ENCODE measurements at regions not wholly inside any gene's neighbourhood (a gene's known extent, or its start where the extent isn't known, plus 50 kb on each side); places are given as distances from the start of the nearest gene placed in this dataset.

- TF ChIP-seq EZH2phosphoT487 (IDR thresholded peaks at IDR 0.05; ENCODE audit: low read depth, severe bottlenecking, unreplicated experiment) (no peak), CTCF (IDR thresholded peaks at IDR 0.05; ENCODE audit: poor library complexity) (no peak), EZH2 (IDR thresholded peaks at IDR 0.05; ENCODE audit: borderline replicate concordance) (no peak)
- Histone ChIP-seq H3K4me1 (ENCODE audit: insufficient read depth) (no peaks in the 10 kb centered on the region), H3K79me2 (no peaks in the 10 kb centered on the region), H3K9me3 (ENCODE audit: low read depth) (no peaks in the 10 kb centered on the region), H3K9me2 (replicated peaks; ENCODE audit: insufficient read depth) (no peaks in the 10 kb centered on the region), H3K4me3 (no peak overlapping the region), H3K27me3 (no peaks in the 10 kb centered on the region), H4K20me1 (ENCODE audit: insufficient read depth, poor library complexity, severe bottlenecking) (no peaks in the 10 kb centered on the region), H3K36me3 (replicated peaks; ENCODE audit: insufficient read depth, low read depth) (no peaks in the 10 kb centered on the region), H3K27ac (no peak overlapping the region), H3K4me2 (no peak overlapping the region), H2AFZ (no peak overlapping the region)
- no peak for DNase-seq (ENCODE audit: low spot score)
These were observed 1597.6 kb upstream of the MIR17HG start for GRCh38 chr13:89749888-89750287.

- Histone ChIP-seq H3K4me1 (ENCODE audit: insufficient read depth) (no peaks in the 10 kb centered on the region), H3K4me3 (no peak overlapping the region), H3K36me3 (replicated peaks; ENCODE audit: insufficient read depth, low read depth) (no peaks in the 10 kb centered on the region), H3K27me3 (no peaks in the 10 kb centered on the region), H2AFZ (no peak overlapping the region), H3K4me2 (no peak overlapping the region), H4K20me1 (ENCODE audit: insufficient read depth, poor library complexity, severe bottlenecking) (no peaks in the 10 kb centered on the region), H3K79me2 (no peaks in the 10 kb centered on the region), H3K9me2 (replicated peaks; ENCODE audit: insufficient read depth) (no peaks in the 10 kb centered on the region), H3K9me3 (ENCODE audit: low read depth) (no peaks in the 10 kb centered on the region), H3K27ac (no peak overlapping the region)
- TF ChIP-seq EZH2 (IDR thresholded peaks at IDR 0.05; ENCODE audit: borderline replicate concordance): no peak
- no peak for TF ChIP-seq EZH2phosphoT487 (IDR thresholded peaks at IDR 0.05; ENCODE audit: low read depth, severe bottlenecking, unreplicated experiment)
- no peak for TF ChIP-seq CTCF (IDR thresholded peaks at IDR 0.05; ENCODE audit: poor library complexity)
- 82% methylated on average over 3 of the region's 3 CpGs for WGBS (ENCODE audit: low lambda C conversion rate, missing lambda C conversion rate)
- DNase-seq (ENCODE audit: low spot score): no peak
These were observed 1597.1 kb upstream of the MIR17HG start for GRCh38 chr13:89750371-89750770.

- Histone ChIP-seq H3K36me3 (replicated peaks; ENCODE audit: insufficient read depth, low read depth) (no peaks in the 10 kb centered on the region), H3K79me2 (no peaks in the 10 kb centered on the region), H4K20me1 (ENCODE audit: insufficient read depth, poor library complexity, severe bottlenecking) (no peaks in the 10 kb centered on the region), H3K4me1 (ENCODE audit: insufficient read depth) (no peaks in the 10 kb centered on the region), H3K4me3 (no peak overlapping the region), H3K4me2 (no peak overlapping the region), H3K27ac (no peak overlapping the region), H2AFZ (no peak overlapping the region), H3K9me2 (replicated peaks; ENCODE audit: insufficient read depth) (no peaks in the 10 kb centered on the region), H3K9me3 (ENCODE audit: low read depth) (no peaks in the 10 kb centered on the region), H3K27me3 (no peaks in the 10 kb centered on the region)
- TF ChIP-seq EZH2phosphoT487 (IDR thresholded peaks at IDR 0.05; ENCODE audit: low read depth, severe bottlenecking, unreplicated experiment) (no peak), CTCF (IDR thresholded peaks at IDR 0.05; ENCODE audit: poor library complexity) (no peak), EZH2 (IDR thresholded peaks at IDR 0.05; ENCODE audit: borderline replicate concordance) (no peak)
- 80% methylated on average over 4 of the region's 4 CpGs for WGBS (ENCODE audit: low lambda C conversion rate, missing lambda C conversion rate)
- no peak for DNase-seq (ENCODE audit: low spot score)
These were observed 1596.0 kb upstream of the MIR17HG start for GRCh38 chr13:89751432-89751930.

- Histone ChIP-seq H3K9me3 (ENCODE audit: low read depth) (no peaks in the 10 kb centered on the region), H3K79me2 (no peaks in the 10 kb centered on the region), H2AFZ (no peak overlapping the region), H3K9me2 (replicated peaks; ENCODE audit: insufficient read depth) (no peaks in the 10 kb centered on the region), H3K4me3 (no peak overlapping the region), H3K4me1 (ENCODE audit: insufficient read depth) (no peaks in the 10 kb centered on the region), H3K4me2 (no peak overlapping the region), H4K20me1 (ENCODE audit: insufficient read depth, poor library complexity, severe bottlenecking) (no peaks in the 10 kb centered on the region), H3K36me3 (replicated peaks; ENCODE audit: insufficient read depth, low read depth) (no peaks in the 10 kb centered on the region), H3K27me3 (no peaks in the 10 kb centered on the region), H3K27ac (no peak overlapping the region)
- no peak for TF ChIP-seq EZH2 (IDR thresholded peaks at IDR 0.05; ENCODE audit: borderline replicate concordance)
- TF ChIP-seq EZH2phosphoT487 (IDR thresholded peaks at IDR 0.05; ENCODE audit: low read depth, severe bottlenecking, unreplicated experiment): no peak
- TF ChIP-seq CTCF (IDR thresholded peaks at IDR 0.05; ENCODE audit: poor library complexity): no peak
- no peak for DNase-seq (ENCODE audit: low spot score)
- 91% methylated on average over 1 of the region's 1 CpG for WGBS (ENCODE audit: low lambda C conversion rate, missing lambda C conversion rate)
These were observed 1595.1 kb upstream of the MIR17HG start for GRCh38 chr13:89752394-89752793.
